HG02763 (cell line): ENCODE measurements at regions not wholly inside any gene's neighbourhood (a gene's known extent, or its start where the extent isn't known, plus 50 kb on each side); places are given as distances from the start of the nearest gene placed in this dataset.
"Not testable (repeated sequence)": the region's sequence is repeated elsewhere in the genome, so short reads cannot be mapped to it uniquely, and the experiment has no call there.

Source experiments
- ATAC-seq: cut with Tn5 transposase; IDR thresholded peaks from one replicate; pipeline ENCODE4 v1.9.1; 2021; ENCODE audit warnings: mild to moderate bottlenecking, moderate library complexity; ENCODE audit not compliant: unreplicated experiment

- ATAC-seq, result no peak
These were observed 1038.8 kb upstream of the AUTS2 start for GRCh38 chr7:68559518-68559917.

- no peak for ATAC-seq
These were observed 1035.9 kb upstream of the AUTS2 start for GRCh38 chr7:68562323-68562899.

GRCh38 chr7:68564306-68565135, 1033.8 kb upstream of the AUTS2 start:
- no peak for ATAC-seq

- no peak for ATAC-seq
These were observed 1027.0 kb upstream of the AUTS2 start for GRCh38 chr7:68571286-68571685.

- no peak for ATAC-seq
These were observed 1024.8 kb upstream of the AUTS2 start for GRCh38 chr7:68573271-68574005.

- no peak for ATAC-seq
These were observed 1021.9 kb upstream of the AUTS2 start for GRCh38 chr7:68576366-68576765.

- ATAC-seq, result no peak
These were observed 1016.9 kb upstream of the AUTS2 start for GRCh38 chr7:68581417-68581816.

GRCh38 chr7:68587599-68587998, 1010.7 kb upstream of the AUTS2 start:
- no peak for ATAC-seq

GRCh38 chr7:68601826-68602225, 996.4 kb upstream of the AUTS2 start:
- ATAC-seq, result no peak

GRCh38 chr7:68604541-68604940, 993.7 kb upstream of the AUTS2 start:
- ATAC-seq, result no peak

GRCh38 chr7:68610701-68611100, 987.6 kb upstream of the AUTS2 start:
- ATAC-seq, result no peak

- no peak for ATAC-seq
These were observed 984.9 kb upstream of the AUTS2 start for GRCh38 chr7:68613405-68613804.

GRCh38 chr7:68613897-68614296, 984.4 kb upstream of the AUTS2 start:
- ATAC-seq, result no peak

- ATAC-seq, result no peak
These were observed 978.7 kb upstream of the AUTS2 start for GRCh38 chr7:68619526-68619925.

- ATAC-seq, result no peak
These were observed 975.8 kb upstream of the AUTS2 start for GRCh38 chr7:68622500-68622899.

- ATAC-seq, result no peak
These were observed 975.2 kb upstream of the AUTS2 start for GRCh38 chr7:68623030-68623429.

- no peak for ATAC-seq
These were observed 970.9 kb upstream of the AUTS2 start for GRCh38 chr7:68627247-68627864.

GRCh38 chr7:68630914-68631313, 967.4 kb upstream of the AUTS2 start:
- not testable (repeated sequence) for ATAC-seq

- ATAC-seq, result no peak
These were observed 958.2 kb upstream of the AUTS2 start for GRCh38 chr7:68640103-68640502.

- ATAC-seq, result no peak
These were observed 955.5 kb upstream of the AUTS2 start for GRCh38 chr7:68642727-68643126.

- ATAC-seq, result no peak
These were observed 934.9 kb upstream of the AUTS2 start for GRCh38 chr7:68663392-68663791.
